CD4-positive, alpha-beta T cell treated with Interleukin-12 subunit alpha and Interleukin-12 subunit beta, for 1 hour (primary cell): ENCODE measurements at regions not wholly inside any gene's neighbourhood (a gene's known extent, or its start where the extent isn't known, plus 50 kb on each side); places are given as distances from the start of the nearest gene placed in this dataset.
"Not testable (repeated sequence)": the region's sequence is repeated elsewhere in the genome, so short reads cannot be mapped to it uniquely, and the experiment has no call there.

ENCODE experiments used
- DNase-seq: peaks from one replicate; pipeline ENCODE4 v3.0.0-alpha.2; 2020

DNA sequence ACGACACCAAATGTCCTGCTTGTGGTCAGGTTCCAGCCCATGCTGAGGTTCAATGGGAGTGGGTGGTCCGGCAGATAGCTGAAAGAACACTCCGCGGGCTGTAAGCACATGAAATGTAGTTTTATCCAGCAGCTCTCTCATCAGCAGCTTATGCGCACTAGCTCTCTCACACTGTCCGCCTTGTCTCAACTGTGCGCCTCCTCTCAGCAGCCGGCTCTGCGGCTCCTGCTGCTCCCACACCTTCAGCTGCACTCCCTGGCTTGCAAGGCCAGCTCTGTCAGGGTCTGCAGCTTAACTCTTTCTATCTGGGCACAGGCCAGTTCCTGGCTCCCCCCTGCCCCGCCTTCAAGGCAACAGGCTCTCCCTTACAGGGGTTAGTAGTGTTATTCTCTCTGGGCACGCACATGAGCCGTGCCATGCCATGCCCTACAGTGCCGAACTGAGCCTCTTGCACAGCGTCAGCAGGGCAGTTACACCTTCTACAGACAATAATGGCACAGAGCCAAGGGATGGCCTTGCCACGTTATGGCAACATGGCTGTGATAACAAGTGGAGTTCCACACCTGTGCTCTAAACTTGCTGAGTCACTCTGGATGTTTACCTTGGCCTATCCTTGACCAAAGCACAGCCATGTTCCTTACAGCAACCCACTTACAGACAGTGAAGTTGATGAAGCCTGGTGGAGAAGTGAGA lies 84.0 kb upstream of the LRFN2 start:
- DNase-seq: no peak

GRCh38 chr6:40669343-40669742 lies 82.2 kb upstream of the LRFN2 start:
- DNase-seq: no peak

DNA sequence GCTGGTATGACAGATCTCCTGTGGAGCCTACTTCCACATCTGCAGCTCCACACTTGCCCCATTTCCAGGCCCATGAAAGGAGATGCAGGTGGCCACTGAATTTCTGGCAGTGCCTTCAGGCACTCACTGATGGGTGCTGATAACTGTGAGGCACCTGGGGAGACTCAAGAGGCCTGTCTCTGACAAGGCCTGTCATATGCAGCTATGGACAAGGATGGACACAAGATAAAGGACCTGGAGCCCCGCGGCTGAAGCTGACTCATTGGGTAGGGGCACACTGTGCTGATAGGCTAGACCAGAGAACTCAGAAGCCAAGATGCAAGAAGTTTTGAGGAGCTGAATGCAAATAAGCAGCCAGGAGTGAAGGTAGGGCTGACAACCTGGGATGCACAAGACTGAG lies 81.0 kb upstream of the LRFN2 start:
- DNase-seq: no peak

GRCh38 chr6:40666530-40666929 lies 79.4 kb upstream of the LRFN2 start:
- DNase-seq: no peak

DNA sequence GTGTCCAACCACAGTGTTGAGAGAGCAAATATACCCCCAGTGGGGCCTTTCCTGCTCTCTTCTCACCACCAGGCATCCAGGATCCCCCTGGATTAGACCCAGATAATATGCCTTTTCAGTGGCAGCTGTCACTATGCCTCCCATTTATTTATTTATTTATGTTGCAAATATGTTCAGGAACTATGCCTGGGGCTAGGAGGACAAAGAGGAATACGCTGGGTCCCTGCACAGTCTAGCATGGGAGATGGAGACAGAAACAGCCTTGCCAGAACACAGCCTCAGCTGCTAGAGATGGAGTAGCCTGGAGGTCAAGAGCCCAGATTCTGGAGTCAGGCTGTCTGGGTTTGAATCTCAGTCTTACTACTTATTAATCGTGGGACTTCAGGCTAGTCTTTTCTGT lies 74.6 kb upstream of the LRFN2 start:
- DNase-seq: no peak

GRCh38 chr6:40656772-40657171 lies 69.6 kb upstream of the LRFN2 start:
- DNase-seq: not testable (repeated sequence)

GRCh38 chr6:40654828-40655227 lies 67.7 kb upstream of the LRFN2 start:
- DNase-seq: no peak

- DNase-seq: no peak
Measured at GRCh38 chr6:40645043-40645442, 57.9 kb upstream of the LRFN2 start.

GRCh38 chr6:40642837-40643236 lies 55.7 kb upstream of the LRFN2 start:
- DNase-seq: no peak

GRCh38 chr6:40642190-40642589 lies 55.0 kb upstream of the LRFN2 start:
- DNase-seq: no peak

- DNase-seq: peak; percentile 7
Measured at GRCh38 chr6:40640599-40641227, 53.5 kb upstream of the LRFN2 start.
